ENCODE measurements at regions not wholly inside any gene's neighbourhood (a gene's known extent, or its start where the extent isn't known, plus 50 kb on each side); places are given as distances from the start of the nearest gene placed in this dataset.

- no peak for TF ChIP-seq CTCF (conservative IDR thresholded peaks at IDR 0.05 in 1 of 2, IDR thresholded peaks at IDR 0.05 in 1 of 2; ENCODE audit: low read depth in 1 of 2, low read length in 2 of 2)
- TF ChIP-seq EZH2 (IDR thresholded peaks at IDR 0.05; ENCODE audit: low read length, missing control alignments): no peak
Measured at GRCh38 chr12:115521771-115522409, 755.6 kb downstream of the MED13L start.

Measured in fibroblast of lung (primary cell).